ENCODE measurements at regions not wholly inside any gene's neighbourhood (a gene's known extent, or its start where the extent isn't known, plus 50 kb on each side); places are given as distances from the start of the nearest gene placed in this dataset.

- Histone ChIP-seq H3K23ac (ENCODE audit: insufficient read length) (no peak overlapping the region), H3K27ac (ENCODE audit: low read depth, low read length) (no peak overlapping the region), H3K79me2 (ENCODE audit: control insufficient read depth in 1 of 2, insufficient read depth in 2 of 2, low read length in 2 of 2) (no peaks in the 10 kb centered on the region), H2BK20ac (ENCODE audit: low read length) (no peak overlapping the region), H3K4me2 (ENCODE audit: insufficient read depth in 1 of 2, low read depth in 2 of 2, low read length in 2 of 2) (no peak overlapping the region), H3K56ac (replicated peaks; ENCODE audit: insufficient read length, low read depth, low read length) (no peak overlapping the region), H3K79me1 (ENCODE audit: low read depth, low read length) (no peaks in the 10 kb centered on the region), H2AFZ (ENCODE audit: low read length) (no peak overlapping the region), H3K9me3 (ENCODE audit: insufficient read depth in 2 of 2, low read depth in 1 of 2, low read length in 1 of 2) (no peaks in the 10 kb centered on the region), H2BK5ac (ENCODE audit: low read depth, low read length) (no peak overlapping the region), H4K5ac (ENCODE audit: insufficient read length, low read depth, low read length) (no peak overlapping the region), H3K4me1 (replicated peaks in 1 of 4; ENCODE audit: control insufficient read depth in 3 of 4, insufficient read depth in 4 of 4, low read length in 3 of 4) (no peaks in the 10 kb centered on the region; a peak in 2 of 7 replicates), H2BK15ac (ENCODE audit: low read length) (no peak overlapping the region), H4K8ac (ENCODE audit: extremely low read depth, insufficient read depth, low read length) (no peak overlapping the region), H3K4me3 (ENCODE audit: extremely low read depth in 1 of 4, insufficient read depth in 2 of 4, low read depth in 3 of 4, low read length in 4 of 4) (no peak overlapping the region), H2BK12ac (ENCODE audit: low read depth, low read length) (no peak overlapping the region), H3K4ac (replicated peaks; ENCODE audit: insufficient read length, low read depth, low read length) (no peak overlapping the region), H4K20me1 (replicated peaks in 1 of 2; ENCODE audit: control insufficient read depth in 1 of 2, insufficient read depth in 2 of 2, low read length in 2 of 2) (no peaks in the 10 kb centered on the region), H3K9ac (replicated peaks in 1 of 4; ENCODE audit: extremely low read depth in 1 of 4, low read depth in 3 of 4, low read length in 3 of 4) (no peak overlapping the region), H3K36me3 (ENCODE audit: control insufficient read depth in 2 of 4, insufficient read depth in 4 of 4, low read length in 3 of 4) (no peaks in the 10 kb centered on the region), H3K27me3 (replicated peaks in 1 of 4; ENCODE audit: control insufficient read depth in 3 of 4, extremely low read depth in 1 of 4, insufficient read depth in 3 of 4, low read length in 3 of 4) (no peaks in the 10 kb centered on the region), H3K23me2 (ENCODE audit: low read depth, low read length) (no peaks in the 10 kb centered on the region), H2BK120ac (replicated peaks; ENCODE audit: low read depth, low read length) (no peak overlapping the region), H3K18ac (ENCODE audit: extremely low read depth, low read length) (no peak overlapping the region), H3K14ac (ENCODE audit: insufficient read length) (no peak overlapping the region), H4K91ac (replicated peaks; ENCODE audit: insufficient read length, low read length) (no peak overlapping the region), H2AK5ac (ENCODE audit: low read depth, low read length) (no peak overlapping the region)
- FAIRE-seq (no peak), DNase-seq (ENCODE audit: low read depth in 1 of 2, low spot score in 2 of 2) (no peak)
- CTCF ChIA-PET (ENCODE audit: partially characterized antibody): no interaction called here
- POLR2A ChIA-PET (ENCODE audit: partially characterized antibody): no interaction called here
- TF ChIP-seq SIRT6 (IDR thresholded peaks at IDR 0.05; ENCODE audit: low read length): no peak
- no peak for TF ChIP-seq TCF12 (IDR thresholded peaks at IDR 0.05; ENCODE audit: low read depth, low read length)
- no peak for TF ChIP-seq ATF2 (IDR thresholded peaks at IDR 0.05; ENCODE audit: low read length)
- no peak for TF ChIP-seq USF2 (IDR thresholded peaks at IDR 0.05; ENCODE audit: low read length)
- no peak for TF ChIP-seq TAF1 (IDR thresholded peaks at IDR 0.05; ENCODE audit: low read depth, low read length)
- TF ChIP-seq E2F6 (IDR thresholded peaks at IDR 0.05): no peak
- no peak for TF ChIP-seq SP2 (IDR thresholded peaks at IDR 0.05; ENCODE audit: low read length)
- no peak for TF ChIP-seq EZH2 (IDR thresholded peaks at IDR 0.05; ENCODE audit: low read depth, low read length, severe bottlenecking)
- no peak for TF ChIP-seq NRF1 (IDR thresholded peaks at IDR 0.05; ENCODE audit: low read depth, low read length)
- no peak for TF ChIP-seq TBP (IDR thresholded peaks at IDR 0.05; ENCODE audit: low read depth, low read length)
- no peak for TF ChIP-seq TAF7 (optimal IDR thresholded peaks at IDR 0.05; ENCODE audit: borderline replicate concordance, low read depth, low read length)
- no peak for TF ChIP-seq POLR2AphosphoS5 (IDR thresholded peaks at IDR 0.05; ENCODE audit: low read depth, low read length)
- TF ChIP-seq BRCA1 (IDR thresholded peaks at IDR 0.05; ENCODE audit: low read depth, low read length): no peak
- no peak for TF ChIP-seq CHD2 (IDR thresholded peaks at IDR 0.05; ENCODE audit: low read length)
Measured at GRCh38 chr9:106700676-106701075, 162.3 kb upstream of the ZNF462 start.

All from H1 (cell line).